ENCODE measurements at regions not wholly inside any gene's neighbourhood (a gene's known extent, or its start where the extent isn't known, plus 50 kb on each side); places are given as distances from the start of the nearest gene placed in this dataset.

GRCh38 chr14:47822326-47822725, 146.9 kb upstream of the MDGA2 start:
- Histone ChIP-seq H2BK15ac (ENCODE audit: low read depth, low read length) (no peak overlapping the region), H3K56ac (ENCODE audit: insufficient read length, low read depth, low read length) (no peak overlapping the region), H4K5ac (ENCODE audit: insufficient read length, low read depth, low read length) (no peak overlapping the region), H4K20me1 (ENCODE audit: control insufficient read depth, insufficient read depth, insufficient read length) (no peaks in the 10 kb centered on the region), H2AK5ac (ENCODE audit: insufficient read length, low read length) (no peak overlapping the region), H3K4me1 (ENCODE audit: insufficient read depth, low read length) (no peaks in the 10 kb centered on the region), H3K9ac (ENCODE audit: extremely low read depth, insufficient read length, low read length) (no peak overlapping the region), H3K79me1 (ENCODE audit: insufficient read depth, low read depth, low read length, poor library complexity, severe bottlenecking) (no peaks in the 10 kb centered on the region), H3K23ac (ENCODE audit: insufficient read length, low read depth, low read length) (no peak overlapping the region), H3K4ac (ENCODE audit: low read depth, low read length) (no peak overlapping the region), H3T11ph (ENCODE audit: low read length) (no peak overlapping the region), H4K8ac (replicated peaks; ENCODE audit: insufficient read length, low read depth, low read length) (no peak overlapping the region), H3K27ac (ENCODE audit: insufficient read length, low read depth, low read length) (no peak overlapping the region), H3K4me2 (ENCODE audit: insufficient read depth, insufficient read length, low read length) (no peak overlapping the region), H3K9me3 (ENCODE audit: control insufficient read depth, low read depth, low read length) (no peaks in the 10 kb centered on the region), H2AFZ (ENCODE audit: low read length) (no peak overlapping the region), H3K18ac (ENCODE audit: insufficient read length, low read depth, low read length) (no peak overlapping the region), H3K23me2 (ENCODE audit: insufficient read length, low read depth, low read length, poor library complexity, severe bottlenecking) (no peaks in the 10 kb centered on the region), H2BK5ac (ENCODE audit: insufficient read length, low read length) (no peak overlapping the region), H2BK120ac (ENCODE audit: low read depth, low read length, poor library complexity, severe bottlenecking) (no peak overlapping the region), H4K91ac (ENCODE audit: insufficient read length, low read depth, low read length) (no peak overlapping the region), H2BK12ac (ENCODE audit: insufficient read length, low read depth, low read length) (no peak overlapping the region), H3K27me3 (ENCODE audit: insufficient read depth, low read length) (no peaks in the 10 kb centered on the region), H3K79me2 (ENCODE audit: insufficient read depth, low read length) (no peaks in the 10 kb centered on the region), H3K14ac (ENCODE audit: insufficient read depth, low read length) (no peak overlapping the region), H2BK20ac (ENCODE audit: low read depth, low read length, poor library complexity, severe bottlenecking) (no peak overlapping the region)
- DNase-seq, result no peak
- H3K27ac Mint-ChIP-seq, result no peak overlapping the region
- H3K9me3 Mint-ChIP-seq, result no peaks in the 10 kb centered on the region; a peak in 1 of 5 replicates
- H3K4me3 Mint-ChIP-seq, result no peak overlapping the region
- TF ChIP-seq, protein P1, sequence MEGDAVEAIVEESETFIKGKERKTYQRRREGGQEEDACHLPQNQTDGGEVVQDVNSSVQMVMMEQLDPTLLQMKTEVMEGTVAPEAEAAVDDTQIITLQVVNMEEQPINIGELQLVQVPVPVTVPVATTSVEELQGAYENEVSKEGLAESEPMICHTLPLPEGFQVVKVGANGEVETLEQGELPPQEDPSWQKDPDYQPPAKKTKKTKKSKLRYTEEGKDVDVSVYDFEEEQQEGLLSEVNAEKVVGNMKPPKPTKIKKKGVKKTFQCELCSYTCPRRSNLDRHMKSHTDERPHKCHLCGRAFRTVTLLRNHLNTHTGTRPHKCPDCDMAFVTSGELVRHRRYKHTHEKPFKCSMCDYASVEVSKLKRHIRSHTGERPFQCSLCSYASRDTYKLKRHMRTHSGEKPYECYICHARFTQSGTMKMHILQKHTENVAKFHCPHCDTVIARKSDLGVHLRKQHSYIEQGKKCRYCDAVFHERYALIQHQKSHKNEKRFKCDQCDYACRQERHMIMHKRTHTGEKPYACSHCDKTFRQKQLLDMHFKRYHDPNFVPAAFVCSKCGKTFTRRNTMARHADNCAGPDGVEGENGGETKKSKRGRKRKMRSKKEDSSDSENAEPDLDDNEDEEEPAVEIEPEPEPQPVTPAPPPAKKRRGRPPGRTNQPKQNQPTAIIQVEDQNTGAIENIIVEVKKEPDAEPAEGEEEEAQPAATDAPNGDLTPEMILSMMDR (conservative IDR thresholded peaks at IDR 0.05), result no peak
- H3K27me3 Mint-ChIP-seq (ENCODE audit: low read depth), result no peaks in the 10 kb centered on the region
- peaks cover 3 to 7% of the 10 kb centered on the region in 2 experiments; a peak in 2 of 4 replicates for H3K4me1 Mint-ChIP-seq
- H3K36me3 Mint-ChIP-seq (ENCODE audit: insufficient read depth in 1 of 3, low read depth in 3 of 3), result 0 out of 7 replicates have a peak, but pooled peaks cover 0 to 1% (median 0%) of the 10 kb centered on the region in 3 experiments
- WGBS (ENCODE audit: extremely low coverage, insufficient read length, low lambda C conversion rate), result no CpG with 5 or more reads among the region's 1 CpG

Data from H9 (cell line).